ENCODE measurements at regions not wholly inside any gene's neighbourhood (a gene's known extent, or its start where the extent isn't known, plus 50 kb on each side); places are given as distances from the start of the nearest gene placed in this dataset.
"Not testable (repeated sequence)": the region's sequence is repeated elsewhere in the genome, so short reads cannot be mapped to it uniquely, and the experiment has no call there.

GRCh38 chr10:78591066-78591465 is 477.7 kb upstream of the ZMIZ1 start:
- FAIRE-seq (no peak), DNase-seq (ENCODE audit: insufficient read length, low spot score) (no peak)

GRCh38 chr10:78594559-78595268 is 474.1 kb upstream of the ZMIZ1 start:
- DNase-seq (ENCODE audit: insufficient read length, low spot score) = no peak
- no peak for FAIRE-seq

GRCh38 chr10:78595269-78595619 is 473.5 kb upstream of the ZMIZ1 start:
- FAIRE-seq = no peak

GRCh38 chr10:78596556-78596955 is 472.2 kb upstream of the ZMIZ1 start:
- no peak for FAIRE-seq
- DNase-seq (ENCODE audit: insufficient read length, low spot score) = no peak

More at GRCh38 chr10:78595269-78595619, 473.5 kb upstream of the ZMIZ1 start:
- DNase-seq (ENCODE audit: insufficient read length, low spot score) = no peak

- no peak for FAIRE-seq
- DNase-seq (ENCODE audit: insufficient read length, low spot score) = no peak
These were observed 470.8 kb upstream of the ZMIZ1 start for GRCh38 chr10:78597796-78598555.

- DNase-seq (ENCODE audit: insufficient read length, low spot score) = no peak
- FAIRE-seq = no peak
These were observed 469.5 kb upstream of the ZMIZ1 start for GRCh38 chr10:78599122-78599853.

GRCh38 chr10:78600121-78600665 is 468.6 kb upstream of the ZMIZ1 start:
- no peak for FAIRE-seq
- no peak for DNase-seq (ENCODE audit: insufficient read length, low spot score)

- FAIRE-seq (no peak), DNase-seq (ENCODE audit: insufficient read length, low spot score) (no peak)
These were observed 468.0 kb upstream of the ZMIZ1 start for GRCh38 chr10:78600740-78601139.

GRCh38 chr10:78602201-78602932 is 466.4 kb upstream of the ZMIZ1 start:
- FAIRE-seq (no peak), DNase-seq (ENCODE audit: insufficient read length, low spot score) (no peak)

- DNase-seq (ENCODE audit: insufficient read length, low spot score) = no peak
- no peak for FAIRE-seq
These were observed 464.5 kb upstream of the ZMIZ1 start for GRCh38 chr10:78604286-78604685.

- no peak for DNase-seq (ENCODE audit: insufficient read length, low spot score)
- FAIRE-seq = no peak
These were observed 464.0 kb upstream of the ZMIZ1 start for GRCh38 chr10:78604721-78605120.

GRCh38 chr10:78605800-78606350 is 462.9 kb upstream of the ZMIZ1 start:
- DNase-seq (ENCODE audit: insufficient read length, low spot score) (no peak), FAIRE-seq (no peak)

GRCh38 chr10:78606766-78607165 is 462.0 kb upstream of the ZMIZ1 start:
- FAIRE-seq; DNase-seq (ENCODE audit: insufficient read length, low spot score): not testable (repeated sequence)

- FAIRE-seq = no peak
- no peak for DNase-seq (ENCODE audit: insufficient read length, low spot score)
These were observed 458.8 kb upstream of the ZMIZ1 start for GRCh38 chr10:78609976-78610375.

GRCh38 chr10:78613132-78613531 is 455.6 kb upstream of the ZMIZ1 start:
- DNase-seq (ENCODE audit: insufficient read length, low spot score) (no peak), FAIRE-seq (no peak)

- no peak for DNase-seq (ENCODE audit: insufficient read length, low spot score)
- FAIRE-seq = no peak
These were observed 454.5 kb upstream of the ZMIZ1 start for GRCh38 chr10:78614267-78614666.

- DNase-seq (ENCODE audit: insufficient read length, low spot score) (no peak), FAIRE-seq (no peak)
These were observed 454.0 kb upstream of the ZMIZ1 start for GRCh38 chr10:78614744-78615143.

- no peak for FAIRE-seq
- DNase-seq (ENCODE audit: insufficient read length, low spot score) = no peak
These were observed 452.6 kb upstream of the ZMIZ1 start for GRCh38 chr10:78616125-78616695.

- FAIRE-seq (no peak), DNase-seq (ENCODE audit: insufficient read length, low spot score) (no peak)
These were observed 451.7 kb upstream of the ZMIZ1 start for GRCh38 chr10:78617115-78617514.

GRCh38 chr10:78617631-78618030 is 451.1 kb upstream of the ZMIZ1 start:
- DNase-seq (ENCODE audit: insufficient read length, low spot score) (no peak), FAIRE-seq (no peak)

Data from GM19239 (cell line).